Testis (tissue), 2 donors: ENCODE measurements at regions not wholly inside any gene's neighbourhood (a gene's known extent, or its start where the extent isn't known, plus 50 kb on each side); places are given as distances from the start of the nearest gene placed in this dataset.

Experiments used
- POLR2A ChIP-seq: fragments of 450-650 bp; IDR thresholded peaks from one replicate; pipeline ENCODE4 v1.6.1; 2017; ENCODE audit warnings: antibody characterized with exemption, mild to moderate bottlenecking, moderate library complexity
- TF ChIP-seq, protein P1 (sequence below), 3 experiments: fragments of 450-650 bp in 2 of 3; fragments of 200-600 bp in 1 of 3; sonication (generic) in 1 of 3; IDR thresholded peaks; one replicate each; pipeline ENCODE4 v1.5.1; 2016 to 2019; ENCODE audit warnings: antibody characterized with exemption in 3 of 3, mild to moderate bottlenecking in 2 of 3, moderate library complexity in 1 of 3

DNA sequence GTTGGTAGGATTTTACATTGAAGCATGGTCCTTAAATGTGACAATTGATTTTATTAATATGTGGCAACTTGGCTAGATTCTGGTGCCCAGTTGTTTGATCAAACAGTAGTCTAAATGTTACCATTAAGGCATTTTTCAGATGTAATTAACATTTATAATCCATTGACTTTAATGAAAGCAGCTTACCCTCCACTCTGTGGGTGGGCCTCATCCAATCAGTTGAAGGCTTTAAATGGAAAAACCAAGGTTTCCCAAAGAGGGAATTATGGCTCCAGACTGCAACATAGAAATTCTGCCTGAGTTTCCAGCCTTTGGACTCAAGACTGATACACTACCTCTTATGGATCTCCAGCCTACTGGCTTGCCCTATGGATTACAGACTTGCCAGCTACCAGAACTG lies 1153.2 kb downstream of the BCL11B start:
- TF ChIP-seq POLR2A: no peak
- TF ChIP-seq, protein P1, sequence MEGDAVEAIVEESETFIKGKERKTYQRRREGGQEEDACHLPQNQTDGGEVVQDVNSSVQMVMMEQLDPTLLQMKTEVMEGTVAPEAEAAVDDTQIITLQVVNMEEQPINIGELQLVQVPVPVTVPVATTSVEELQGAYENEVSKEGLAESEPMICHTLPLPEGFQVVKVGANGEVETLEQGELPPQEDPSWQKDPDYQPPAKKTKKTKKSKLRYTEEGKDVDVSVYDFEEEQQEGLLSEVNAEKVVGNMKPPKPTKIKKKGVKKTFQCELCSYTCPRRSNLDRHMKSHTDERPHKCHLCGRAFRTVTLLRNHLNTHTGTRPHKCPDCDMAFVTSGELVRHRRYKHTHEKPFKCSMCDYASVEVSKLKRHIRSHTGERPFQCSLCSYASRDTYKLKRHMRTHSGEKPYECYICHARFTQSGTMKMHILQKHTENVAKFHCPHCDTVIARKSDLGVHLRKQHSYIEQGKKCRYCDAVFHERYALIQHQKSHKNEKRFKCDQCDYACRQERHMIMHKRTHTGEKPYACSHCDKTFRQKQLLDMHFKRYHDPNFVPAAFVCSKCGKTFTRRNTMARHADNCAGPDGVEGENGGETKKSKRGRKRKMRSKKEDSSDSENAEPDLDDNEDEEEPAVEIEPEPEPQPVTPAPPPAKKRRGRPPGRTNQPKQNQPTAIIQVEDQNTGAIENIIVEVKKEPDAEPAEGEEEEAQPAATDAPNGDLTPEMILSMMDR (IDR thresholded peaks at IDR 0.05): no peak
